HG03064 (cell line): ENCODE measurements at regions not wholly inside any gene's neighbourhood (a gene's known extent, or its start where the extent isn't known, plus 50 kb on each side); places are given as distances from the start of the nearest gene placed in this dataset.

ENCODE experiments used
- ATAC-seq: cut with Tn5 transposase; IDR thresholded peaks from one replicate; pipeline ENCODE4 v1.9.1; 2021; ENCODE audit warnings: low read depth; ENCODE audit not compliant: unreplicated experiment

DNA sequence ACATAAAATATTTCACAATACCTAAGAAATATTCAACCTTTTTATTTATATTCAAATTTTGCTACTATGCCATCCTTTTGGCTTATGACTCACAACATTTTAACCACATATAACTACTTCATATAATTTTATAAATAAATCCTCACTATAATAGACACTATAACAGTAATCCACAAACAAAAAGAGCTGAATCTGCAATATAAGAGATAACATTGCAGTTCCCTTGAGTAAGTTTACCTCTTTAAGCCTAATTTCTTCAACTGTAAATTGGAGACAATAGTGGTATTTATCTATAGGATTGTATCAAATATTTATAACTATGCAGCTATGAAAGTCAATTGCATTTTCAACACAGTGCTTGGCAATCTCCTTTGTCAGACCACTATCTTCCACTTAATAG lies 1084.5 kb downstream of the NR2F1-AS1 start:
- ATAC-seq, result no peak

DNA sequence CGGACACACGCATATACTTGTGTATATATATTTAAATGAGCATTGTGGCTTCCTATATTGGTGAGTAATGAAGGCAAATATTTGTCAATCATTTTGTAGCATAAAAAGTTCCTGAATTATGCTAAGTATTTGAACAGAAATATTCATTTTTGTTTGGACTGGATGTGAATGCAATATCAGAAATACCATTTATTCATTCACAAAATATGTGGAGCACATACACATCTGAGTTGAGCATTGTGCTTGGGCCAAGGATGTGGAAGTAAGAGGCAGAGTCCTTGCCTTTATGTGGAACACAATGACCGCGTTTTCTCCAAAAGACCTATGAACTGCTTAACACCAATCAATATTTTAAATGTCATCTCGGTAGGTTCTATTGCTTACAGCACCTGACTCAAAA lies 1086.5 kb downstream of the NR2F1-AS1 start:
- no peak for ATAC-seq

DNA sequence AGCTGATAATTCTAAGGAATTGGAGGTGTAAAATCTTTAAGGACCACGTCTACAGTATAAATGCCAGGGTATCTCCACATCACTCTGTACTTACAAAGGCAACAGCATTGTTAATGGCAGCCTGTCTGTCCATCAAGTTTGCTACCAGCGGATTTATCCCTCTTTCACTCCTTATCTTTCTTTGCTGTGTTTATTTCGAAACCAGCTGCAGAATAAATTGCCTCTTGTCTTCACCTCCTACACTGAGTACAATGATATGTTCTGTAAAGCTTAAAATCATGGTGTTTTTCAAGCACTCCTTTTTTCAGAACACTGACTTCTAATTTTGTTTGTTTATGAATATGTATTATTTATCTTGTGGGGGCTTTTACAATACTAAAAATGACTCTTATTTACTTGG lies 1088.1 kb downstream of the NR2F1-AS1 start:
- ATAC-seq, result no peak

DNA sequence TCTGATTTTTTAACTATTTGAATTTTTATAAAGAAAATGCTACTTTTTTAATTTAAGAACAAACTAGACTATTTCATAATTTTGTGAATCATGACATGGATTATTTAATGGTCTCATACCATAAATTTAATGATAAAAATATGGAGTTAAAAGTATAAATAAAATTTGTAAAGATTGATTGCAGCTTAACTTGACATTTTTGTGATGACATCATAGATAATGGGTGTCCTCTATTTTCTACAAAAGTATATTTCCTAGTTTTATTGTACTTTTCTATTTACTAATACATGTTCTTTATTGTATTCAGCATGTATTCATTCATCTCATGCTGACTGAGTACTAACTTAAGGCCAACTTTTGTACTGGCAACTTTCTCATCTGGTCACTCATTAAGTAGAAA lies 1096.5 kb downstream of the NR2F1-AS1 start:
- no peak for ATAC-seq

DNA sequence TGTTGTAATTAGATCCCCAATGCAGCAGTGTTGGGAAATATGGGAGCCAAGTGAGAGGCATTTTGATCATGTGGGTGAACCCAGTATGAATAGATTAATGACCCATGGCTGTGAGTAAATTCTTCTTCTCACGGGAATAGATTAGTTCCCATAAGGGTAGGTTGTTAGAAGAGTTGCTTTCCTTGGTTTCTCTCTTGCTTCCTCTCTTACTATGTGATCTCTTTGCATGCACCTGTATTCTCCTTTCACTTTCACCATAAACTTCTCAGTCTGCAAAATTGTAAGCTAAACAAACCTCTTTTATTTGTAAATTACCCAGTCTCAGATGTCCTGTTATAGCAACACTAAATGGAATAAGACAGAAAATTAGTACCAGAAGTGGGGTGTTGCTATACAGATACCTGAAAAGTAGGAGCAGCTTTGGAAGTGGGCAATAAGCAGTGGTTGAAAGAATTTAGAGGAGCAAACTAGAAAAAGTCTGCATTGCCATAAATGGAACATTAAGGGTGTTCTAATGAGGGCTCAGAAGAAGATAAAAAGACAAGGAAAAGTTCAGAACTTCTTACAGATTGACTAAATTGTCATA lies 1090.0 kb upstream of the ARRDC3 start:
- ATAC-seq, result no peak

DNA sequence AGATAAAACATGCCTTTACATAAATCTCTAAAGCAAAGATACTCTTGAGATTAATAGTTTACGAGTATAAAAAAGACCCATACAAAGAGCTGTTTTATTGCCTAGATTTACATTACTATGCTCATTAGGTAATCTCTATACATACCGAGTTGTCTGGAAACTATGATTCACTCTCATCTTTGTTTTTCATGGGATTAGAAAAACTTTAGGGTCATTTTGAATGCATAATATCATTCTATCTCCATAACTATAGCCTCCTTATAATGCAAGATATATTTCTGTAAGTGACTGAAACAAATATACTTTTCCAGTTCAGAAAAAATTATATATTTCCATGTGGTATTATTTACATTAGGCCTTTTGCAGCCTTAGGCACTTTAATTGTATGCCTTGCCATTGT lies 1088.7 kb upstream of the ARRDC3 start:
- no peak for ATAC-seq

DNA sequence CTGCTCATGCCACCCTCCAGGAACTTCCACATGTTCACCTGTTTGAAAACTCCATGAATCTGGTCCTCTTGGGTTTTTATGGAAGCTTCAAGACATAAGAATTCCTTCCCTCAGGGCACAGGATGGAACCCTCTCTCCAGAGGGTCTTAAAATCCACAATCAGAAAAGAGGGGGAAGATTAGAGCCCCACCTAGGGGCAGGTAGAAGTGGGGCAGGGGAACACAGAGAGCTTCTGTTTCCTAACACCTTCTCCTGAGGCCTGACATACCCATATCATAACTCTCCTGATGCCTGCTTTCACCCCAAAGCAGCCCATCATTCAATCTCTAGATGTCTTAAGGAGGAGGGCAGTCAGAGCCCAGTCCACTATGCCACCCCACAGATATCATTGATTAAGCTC lies 1087.7 kb upstream of the ARRDC3 start:
- ATAC-seq, result no peak

DNA sequence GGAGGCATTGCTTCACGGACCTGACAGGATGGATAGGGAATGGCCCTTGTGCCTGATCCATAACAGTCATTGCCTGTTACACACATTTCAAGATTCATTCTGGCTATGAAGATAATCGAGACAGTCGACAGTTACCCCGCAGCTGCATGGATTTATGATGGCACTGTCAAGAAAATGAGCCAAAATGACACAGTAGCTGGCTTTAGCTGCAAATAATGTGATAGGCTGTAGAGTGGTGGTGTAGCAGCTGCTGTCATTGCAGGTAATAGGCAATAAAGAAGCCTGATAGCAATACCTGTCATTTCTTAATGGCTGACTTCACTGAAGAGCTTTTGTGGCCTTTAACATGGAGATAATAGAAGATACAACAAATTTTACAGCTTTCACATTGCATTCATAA lies 1085.2 kb upstream of the ARRDC3 start:
- ATAC-seq, result no peak

DNA sequence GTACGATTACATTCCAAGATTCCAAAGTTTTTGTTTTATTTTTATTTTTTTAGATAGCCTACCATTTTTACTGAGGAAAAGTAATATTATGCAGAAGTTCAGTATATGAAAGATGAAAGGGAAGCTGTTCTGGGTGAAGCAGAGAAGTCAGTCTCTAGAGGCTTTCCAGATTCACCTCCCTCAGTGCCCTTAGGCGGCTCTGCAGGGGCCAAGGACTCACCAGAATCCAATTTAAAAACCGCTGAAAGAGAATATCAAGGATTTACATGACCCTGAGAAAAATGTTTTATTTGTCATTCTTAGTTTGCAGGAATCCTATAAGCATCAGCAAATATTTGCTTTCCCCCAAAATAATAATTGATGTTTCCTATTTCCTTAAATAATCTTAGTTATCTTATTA lies 1084.6 kb upstream of the ARRDC3 start:
- no peak for ATAC-seq

DNA sequence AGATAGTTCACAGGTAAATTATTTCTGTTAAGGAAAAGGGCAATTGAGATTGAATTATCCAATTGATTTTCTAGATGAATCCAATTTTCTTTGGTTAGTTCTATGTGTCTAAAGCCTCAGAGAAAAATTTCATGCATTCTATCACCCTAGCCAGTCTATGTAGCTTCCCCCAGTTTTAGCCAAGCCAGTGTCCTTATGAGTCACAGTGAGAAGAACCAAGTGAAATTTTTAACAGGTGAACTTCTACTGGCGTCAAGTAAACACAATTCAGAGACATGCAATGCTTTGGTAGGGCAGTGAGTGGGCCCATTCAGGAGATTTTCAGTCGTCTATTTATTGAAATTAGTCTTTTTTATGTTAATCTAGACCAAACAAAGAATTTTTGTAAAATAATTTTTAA lies 1077.4 kb upstream of the ARRDC3 start:
- no peak for ATAC-seq

DNA sequence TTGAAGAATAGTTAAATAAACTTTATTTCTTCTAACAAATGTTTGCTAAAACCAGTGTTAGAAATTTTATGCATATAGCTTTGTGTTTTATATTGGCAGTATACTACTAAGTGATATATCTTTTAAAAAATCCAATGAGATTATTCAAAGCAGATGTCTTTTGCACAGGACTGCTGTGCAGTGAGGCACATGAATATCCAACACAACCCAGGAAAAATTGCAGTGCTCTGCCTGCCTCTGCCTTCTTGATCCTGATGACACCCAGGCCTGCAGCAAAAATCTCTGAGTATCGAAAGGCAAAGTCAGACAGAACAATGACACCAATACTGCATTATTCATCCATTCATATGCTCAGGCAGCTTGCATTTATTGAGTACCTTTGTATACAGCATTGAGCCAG lies 1076.5 kb upstream of the ARRDC3 start:
- no peak for ATAC-seq

DNA sequence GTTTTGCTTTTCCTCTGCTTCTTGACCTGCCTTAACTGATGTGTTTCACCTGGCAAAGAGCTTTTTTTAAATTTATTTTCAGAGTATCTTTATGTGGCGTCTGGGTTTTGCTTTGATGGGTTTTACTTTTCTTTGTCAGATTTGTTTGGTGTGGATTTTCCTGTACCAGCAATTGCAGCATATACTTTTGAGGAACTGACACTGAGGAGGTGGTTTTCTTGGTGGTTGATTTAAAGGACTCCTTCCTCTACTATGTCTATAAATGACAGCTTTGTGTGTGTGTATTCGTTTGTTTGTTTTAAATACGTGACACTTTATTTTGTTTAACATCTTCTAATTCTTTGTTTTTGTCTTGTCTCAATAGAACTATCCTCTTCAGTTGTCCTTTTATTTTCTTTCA lies 1071.9 kb upstream of the ARRDC3 start:
- peak; percentile 99 for ATAC-seq

DNA sequence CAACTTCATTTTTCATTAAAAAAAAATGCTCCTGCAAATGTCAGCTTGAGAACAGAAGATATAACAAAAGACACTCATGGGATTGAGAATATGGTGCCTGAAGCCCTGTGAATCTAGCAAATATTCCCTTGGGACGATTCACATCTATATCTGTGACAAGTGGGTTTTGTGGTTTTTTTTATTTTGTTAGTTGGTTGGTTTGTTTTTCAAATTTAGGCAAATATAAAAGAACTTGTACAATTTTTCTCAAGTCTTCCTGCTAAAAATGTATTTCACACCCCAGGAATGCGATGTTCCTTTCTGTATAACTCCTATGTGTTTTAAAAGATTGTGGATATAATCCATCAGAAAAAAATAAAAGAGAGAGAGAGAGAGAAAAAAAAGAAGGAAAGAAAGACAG lies 1061.8 kb upstream of the ARRDC3 start:
- ATAC-seq, result no peak

DNA sequence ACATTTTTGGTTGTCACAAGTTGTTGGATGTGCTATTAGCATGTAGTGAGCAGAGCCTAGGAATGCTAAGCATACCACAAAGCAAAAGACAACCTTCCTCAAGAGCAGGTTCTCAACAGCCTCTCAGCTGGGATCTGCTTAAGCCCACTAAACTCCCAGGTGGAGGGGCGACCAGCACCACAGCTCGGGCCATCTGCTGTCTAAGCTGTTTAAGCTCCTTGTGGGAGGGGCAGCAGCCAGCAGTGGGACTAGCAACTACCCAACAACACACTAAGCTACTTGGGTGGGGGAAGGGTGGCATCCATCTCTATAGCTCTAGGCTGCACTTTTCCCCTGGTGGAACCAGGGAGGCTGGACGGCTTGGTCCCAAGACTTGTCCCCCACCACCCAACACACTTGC lies 1052.7 kb upstream of the ARRDC3 start:
- no peak for ATAC-seq

DNA sequence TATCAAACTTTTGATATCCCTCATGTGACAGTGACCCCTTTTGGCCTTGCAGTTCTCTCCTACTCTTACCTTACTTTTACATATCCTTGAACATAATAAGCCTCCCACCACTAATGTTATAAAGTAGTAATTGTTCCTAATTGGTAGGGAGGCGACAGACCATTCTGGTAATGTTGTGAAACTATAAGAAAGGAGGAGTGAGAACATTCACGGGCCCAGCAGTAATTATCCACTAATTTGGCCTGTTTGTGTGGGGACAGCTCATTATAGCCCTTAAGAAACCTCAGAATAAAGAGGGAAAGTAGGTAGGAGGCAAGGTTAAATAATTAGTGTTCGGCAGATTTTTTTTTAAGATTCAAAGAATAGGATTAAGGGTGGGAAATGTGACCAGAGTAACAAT lies 1046.5 kb upstream of the ARRDC3 start:
- ATAC-seq, result no peak

DNA sequence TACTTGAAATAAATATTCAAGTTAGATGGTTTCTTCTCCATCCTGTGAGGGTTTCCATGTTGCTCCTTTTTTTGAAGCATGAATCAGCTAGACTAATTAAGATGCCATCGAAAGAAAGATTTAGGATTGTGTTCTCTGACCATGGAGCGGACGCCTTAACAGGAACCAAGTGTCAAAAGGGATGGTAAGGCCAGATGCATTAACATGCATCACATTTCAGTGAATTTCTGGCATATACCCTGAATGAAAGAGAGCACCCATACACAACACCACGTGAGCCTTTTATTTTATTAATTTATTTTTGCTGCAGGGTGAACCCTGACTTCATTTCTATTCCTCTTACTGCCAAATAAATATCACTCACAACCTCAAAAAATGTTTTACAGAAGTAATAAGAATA lies 1045.3 kb upstream of the ARRDC3 start:
- no peak for ATAC-seq

DNA sequence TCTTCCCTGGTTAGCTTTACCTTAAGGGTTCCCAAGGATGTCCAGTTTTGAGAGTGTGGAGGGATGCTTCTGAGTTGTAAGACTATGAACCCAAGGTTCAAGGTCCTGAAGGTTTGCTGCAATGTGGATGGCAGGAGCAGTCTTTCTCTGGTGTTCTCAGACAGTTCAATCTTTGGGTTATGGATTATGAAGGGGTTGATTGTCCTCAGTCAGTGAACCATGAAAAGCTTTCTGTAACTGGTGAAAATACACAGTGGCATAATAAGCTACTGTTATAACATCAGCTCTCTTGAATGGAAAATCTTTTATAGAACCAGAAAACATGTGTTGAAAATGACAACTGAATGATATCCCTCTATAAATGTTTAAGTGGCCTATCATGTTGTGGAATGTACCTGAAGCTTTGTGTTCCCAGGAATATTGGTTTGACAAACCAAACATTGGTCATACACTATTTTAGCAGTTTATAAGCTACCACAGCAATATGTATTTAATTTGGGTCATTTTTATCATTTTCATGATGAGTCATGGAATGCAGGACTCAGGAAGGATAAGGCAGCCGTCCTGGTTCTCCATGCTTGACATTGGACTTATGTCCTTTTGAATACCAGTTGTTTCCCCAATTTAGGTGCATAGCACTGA lies 1041.8 kb upstream of the ARRDC3 start:
- no peak for ATAC-seq

DNA sequence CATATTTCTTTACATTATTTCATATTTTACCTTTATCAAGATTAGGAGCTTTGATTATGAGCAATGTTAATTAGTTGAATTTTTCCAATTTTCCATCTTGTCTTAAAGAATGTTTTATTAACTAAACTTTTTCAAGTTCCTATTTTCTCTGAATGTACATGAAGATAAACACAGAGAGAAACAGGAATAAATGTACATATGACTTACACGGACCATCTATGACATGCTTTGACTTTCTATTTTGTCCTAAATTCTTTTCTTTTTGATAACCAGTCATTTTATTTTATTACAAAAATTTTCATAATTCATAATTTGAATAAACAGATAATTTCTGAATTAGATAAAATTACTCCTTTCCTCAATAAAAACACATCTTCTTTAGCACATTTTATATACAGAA lies 1038.8 kb upstream of the ARRDC3 start:
- no peak for ATAC-seq

DNA sequence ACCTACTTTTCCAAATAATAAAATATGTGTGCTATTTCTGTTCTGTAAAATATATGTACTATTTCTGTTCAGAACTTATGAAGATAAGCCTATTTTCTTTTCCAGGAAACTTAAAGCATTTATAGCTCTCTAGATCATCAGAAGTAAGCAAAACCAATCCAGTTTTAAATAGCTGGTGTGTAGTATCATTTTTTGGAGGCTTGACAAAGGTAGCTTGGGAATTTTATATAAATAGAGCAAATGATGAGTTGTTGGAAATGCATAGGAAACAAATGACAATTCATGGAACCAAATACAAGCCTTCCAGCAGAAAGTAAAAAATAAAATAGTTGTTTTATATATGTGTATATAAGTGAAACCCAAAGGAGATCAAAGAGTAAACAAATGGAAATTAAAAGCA lies 1038.1 kb upstream of the ARRDC3 start:
- ATAC-seq, result no peak

DNA sequence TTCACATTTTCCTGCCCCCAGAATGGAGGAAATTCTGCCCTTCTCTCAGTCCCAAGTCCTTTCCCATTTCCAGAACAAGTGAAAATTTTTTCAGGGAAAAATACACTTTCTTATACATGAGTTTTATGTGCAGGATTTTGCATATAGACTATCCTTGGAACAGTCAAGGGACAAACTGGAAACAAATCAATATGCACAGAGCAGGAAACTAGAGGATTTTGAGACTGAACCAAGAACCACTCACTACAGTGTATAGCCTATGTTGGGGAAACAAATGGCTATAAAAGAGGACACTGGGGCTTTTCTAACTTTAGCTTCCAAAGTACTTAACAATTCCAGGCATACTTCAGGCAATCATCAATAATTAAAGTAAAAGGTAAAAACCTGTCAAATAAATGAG lies 1036.1 kb upstream of the ARRDC3 start:
- ATAC-seq, result no peak

DNA sequence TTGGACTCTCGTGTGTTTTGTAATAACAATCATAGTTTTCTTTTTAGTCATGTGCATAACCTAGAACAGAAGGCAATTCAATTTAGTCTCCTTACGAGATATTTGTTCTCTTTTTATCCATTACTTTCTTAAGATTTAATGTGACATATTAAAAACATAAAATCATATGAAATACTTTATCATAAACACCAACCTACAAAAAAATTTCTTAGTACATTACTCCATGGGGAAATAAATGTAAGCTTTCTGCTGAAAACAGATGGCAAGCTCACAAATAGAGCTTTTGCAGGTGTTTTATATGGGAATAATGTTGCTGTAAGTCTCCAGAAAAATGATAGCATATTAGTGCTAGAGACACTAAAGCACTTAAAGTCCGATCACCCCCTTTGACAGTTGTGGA lies 1035.2 kb upstream of the ARRDC3 start:
- no peak for ATAC-seq

DNA sequence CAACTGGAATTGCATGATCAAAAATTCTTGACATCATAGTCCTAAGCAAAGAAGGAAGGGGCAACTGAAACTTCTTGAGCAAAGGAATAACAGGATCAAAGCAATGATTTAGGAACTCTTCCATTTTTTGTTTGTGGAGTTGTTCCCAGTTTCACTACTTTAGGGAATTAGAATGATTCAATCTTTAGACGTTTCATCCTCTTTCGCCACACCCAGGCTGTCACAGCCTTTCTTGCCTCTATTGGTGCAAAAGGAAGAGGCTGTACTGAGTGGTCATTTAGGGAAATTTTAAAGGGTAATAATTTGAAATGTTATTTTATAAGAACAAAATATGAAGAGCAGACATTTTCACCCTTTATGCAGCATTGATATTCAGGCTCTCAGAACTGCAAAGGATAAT lies 1026.0 kb upstream of the ARRDC3 start:
- no peak for ATAC-seq
